ENCODE measurements at regions not wholly inside any gene's neighbourhood (a gene's known extent, or its start where the extent isn't known, plus 50 kb on each side); places are given as distances from the start of the nearest gene placed in this dataset.

- Mint-ChIP-seq H3K9me3 (peaks cover 5 to 6% of the 10 kb centered on the region in 2 donors), H3K4me3 (no peak overlapping the region), H3K4me1 (no peaks in the 10 kb centered on the region), H3K27me3 (no peaks in the 10 kb centered on the region), H3K27ac (no peak overlapping the region), H3K36me3 (no peaks in the 10 kb centered on the region)
- DNase-seq: no peak
- ATAC-seq (replicated peaks): no peak
Observed at GRCh38 chr9:16043756-16044578, 491.1 kb downstream of the CCDC171 start.

GRCh38 chr9:16044579-16044881, 491.7 kb downstream of the CCDC171 start:
- no peak for DNase-seq
- ATAC-seq (replicated peaks): no peak
- H3K36me3 Mint-ChIP-seq: no peaks in the 10 kb centered on the region

GRCh38 chr9:16045651-16046280, 492.9 kb downstream of the CCDC171 start:
- H3K27me3 Mint-ChIP-seq: no peaks in the 10 kb centered on the region

More at GRCh38 chr9:16044579-16044881, 491.7 kb downstream of the CCDC171 start:
- no peaks in the 10 kb centered on the region for H3K27me3 Mint-ChIP-seq
- no peak overlapping the region for H3K27ac Mint-ChIP-seq
- H3K4me1 Mint-ChIP-seq: no peaks in the 10 kb centered on the region
- peaks cover 5% of the 10 kb centered on the region in 2 donors for H3K9me3 Mint-ChIP-seq
- no peak overlapping the region for H3K4me3 Mint-ChIP-seq

GRCh38 chr9:16046713-16047112, 493.9 kb downstream of the CCDC171 start:
- Mint-ChIP-seq H3K9me3 (peaks cover 3 to 5% of the 10 kb centered on the region in 2 donors), H3K27ac (no peak overlapping the region), H3K36me3 (no peaks in the 10 kb centered on the region), H3K27me3 (no peaks in the 10 kb centered on the region), H3K4me1 (no peaks in the 10 kb centered on the region), H3K4me3 (no peak overlapping the region)
- DNase-seq (no peak), ATAC-seq (replicated peaks) (no peak)

More at GRCh38 chr9:16045651-16046280, 492.9 kb downstream of the CCDC171 start:
- Mint-ChIP-seq H3K4me1 (no peaks in the 10 kb centered on the region), H3K9me3 (peaks cover 3 to 5% of the 10 kb centered on the region in 2 donors), H3K27ac (no peak overlapping the region), H3K36me3 (no peaks in the 10 kb centered on the region), H3K4me3 (no peak overlapping the region)
- no peak for ATAC-seq (replicated peaks)
- DNase-seq: no peak

GRCh38 chr9:16048129-16048528, 495.3 kb downstream of the CCDC171 start:
- Mint-ChIP-seq H3K9me3 (peaks cover 5% of the 10 kb centered on the region in 2 donors), H3K27me3 (no peaks in the 10 kb centered on the region), H3K4me3 (no peak overlapping the region), H3K36me3 (no peaks in the 10 kb centered on the region), H3K4me1 (no peaks in the 10 kb centered on the region), H3K27ac (no peak overlapping the region)
- no peak for ATAC-seq (replicated peaks)
- DNase-seq: no peak

- no peaks in the 10 kb centered on the region for H3K36me3 Mint-ChIP-seq
- H3K27me3 Mint-ChIP-seq: no peaks in the 10 kb centered on the region
- no peak overlapping the region for H3K27ac Mint-ChIP-seq
- H3K4me1 Mint-ChIP-seq: no peaks in the 10 kb centered on the region
- H3K9me3 Mint-ChIP-seq: peaks cover 2 to 3% of the 10 kb centered on the region in 2 donors
- DNase-seq: no peak
- ATAC-seq (replicated peaks): no peak
- H3K4me3 Mint-ChIP-seq: no peak overlapping the region
Observed at GRCh38 chr9:16052146-16052545, 499.3 kb downstream of the CCDC171 start.

DNA sequence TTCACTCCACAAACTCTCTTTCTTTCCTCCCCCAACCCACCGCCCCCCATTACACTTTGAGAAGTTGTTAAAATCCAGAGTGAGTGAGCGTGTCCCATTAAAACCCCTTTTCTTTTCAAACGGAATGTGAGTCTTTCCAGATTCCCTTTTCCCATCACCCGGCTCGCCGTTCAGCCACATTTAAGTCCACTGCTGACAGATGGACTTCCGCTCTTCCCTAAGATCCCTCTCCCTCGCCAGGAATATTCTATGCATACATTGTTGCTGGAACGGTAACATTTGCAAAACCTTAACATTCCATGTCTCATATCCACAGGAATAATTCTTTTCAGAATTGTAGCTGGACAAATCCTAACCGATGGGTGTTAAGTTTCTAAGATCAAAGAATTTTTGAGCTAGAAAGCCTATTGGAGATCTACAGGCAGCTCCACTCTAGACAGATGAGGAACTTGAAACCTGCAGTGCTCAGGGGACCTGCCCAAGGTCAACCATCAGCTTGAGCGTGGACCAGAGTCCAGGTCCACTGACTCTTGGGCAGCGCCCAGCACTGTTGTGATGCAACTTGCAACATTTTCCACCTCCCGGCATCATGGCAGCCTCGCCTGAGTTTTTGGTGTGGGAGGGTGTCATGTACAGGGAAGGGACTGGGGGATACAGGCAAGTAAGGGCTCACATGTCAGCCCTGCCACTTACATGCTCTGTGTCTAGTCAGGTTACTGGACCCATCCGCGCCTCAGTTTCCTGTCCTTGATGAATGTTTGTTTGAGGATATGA, 500.1 kb downstream of the CCDC171 start:
- no peak overlapping the region for H3K4me3 Mint-ChIP-seq

DNA sequence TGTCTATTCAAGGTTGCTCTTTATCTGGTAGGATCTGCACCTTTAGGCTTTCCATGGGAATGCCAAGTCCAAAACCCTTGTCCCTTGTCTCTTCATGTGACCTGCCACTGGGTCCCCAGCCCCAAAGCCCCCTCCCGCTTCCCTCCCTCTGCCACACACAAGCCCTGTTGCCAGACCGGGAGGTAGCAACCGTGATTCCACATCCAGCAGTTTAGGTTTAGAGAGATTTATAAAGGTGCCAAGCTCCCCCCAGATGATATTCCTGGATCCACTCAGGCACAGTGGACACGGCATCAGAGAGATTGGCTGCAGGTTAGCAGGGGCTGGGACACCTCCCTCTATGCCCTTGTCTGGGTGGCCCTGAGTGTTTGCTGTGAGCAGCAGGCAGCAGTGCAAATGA, 504.7 kb downstream of the CCDC171 start:
- ATAC-seq (replicated peaks): no peak
- Mint-ChIP-seq H3K4me1 (peaks cover 4 to 12% of the 10 kb centered on the region in 2 donors), H3K27me3 (no peaks in the 10 kb centered on the region), H3K36me3 (no peaks in the 10 kb centered on the region), H3K9me3 (peaks cover 0 to 2% of the 10 kb centered on the region in 2 donors), H3K27ac (no peak overlapping the region), H3K4me3 (no peak overlapping the region)
- DNase-seq: no peak

More for the DNA sequence above, 500.1 kb downstream of the CCDC171 start:
- ATAC-seq (replicated peaks): no peak
- Mint-ChIP-seq H3K9me3 (peaks cover 0 to 2% of the 10 kb centered on the region in 2 donors), H3K36me3 (no peaks in the 10 kb centered on the region), H3K27me3 (no peaks in the 10 kb centered on the region), H3K27ac (no peak overlapping the region), H3K4me1 (no peaks in the 10 kb centered on the region)
- no peak for DNase-seq

- H3K4me1 Mint-ChIP-seq: peaks cover 4 to 12% of the 10 kb centered on the region in 2 donors
- H3K9me3 Mint-ChIP-seq: no peaks in the 10 kb centered on the region
- H3K27ac Mint-ChIP-seq: no peak overlapping the region
- H3K36me3 Mint-ChIP-seq: no peaks in the 10 kb centered on the region
- no peak overlapping the region for H3K4me3 Mint-ChIP-seq
- no peaks in the 10 kb centered on the region for H3K27me3 Mint-ChIP-seq
- DNase-seq: no peak
- ATAC-seq (replicated peaks): no peak
Observed at GRCh38 chr9:16058131-16058549, 505.3 kb downstream of the CCDC171 start.

- ATAC-seq (replicated peaks): peak; percentile 81 to 82
- no peaks in the 10 kb centered on the region for H3K36me3 Mint-ChIP-seq
- no peak overlapping the region for H3K4me3 Mint-ChIP-seq
Observed at GRCh38 chr9:16060436-16061129, 507.7 kb downstream of the CCDC171 start.

GRCh38 chr9:16062542-16063240, 509.8 kb downstream of the CCDC171 start:
- Mint-ChIP-seq H3K4me3 (no peak overlapping the region), H3K27ac (no peak overlapping the region), H3K27me3 (no peaks in the 10 kb centered on the region), H3K36me3 (no peaks in the 10 kb centered on the region), H3K9me3 (peaks cover 1 to 3% of the 10 kb centered on the region in 2 donors), H3K4me1 (peaks cover 4 to 12% of the 10 kb centered on the region in 2 donors)
- ATAC-seq (replicated peaks): peak in 1 of 2 donors; percentile 24
- no peak for DNase-seq

More at GRCh38 chr9:16060436-16061129, 507.7 kb downstream of the CCDC171 start:
- Mint-ChIP-seq H3K9me3 (peaks cover 0 to 3% of the 10 kb centered on the region in 2 donors), H3K27ac (no peak overlapping the region), H3K4me1 (peaks cover 4 to 12% of the 10 kb centered on the region in 2 donors), H3K27me3 (no peaks in the 10 kb centered on the region)
- DNase-seq: peak; percentile 18

DNA sequence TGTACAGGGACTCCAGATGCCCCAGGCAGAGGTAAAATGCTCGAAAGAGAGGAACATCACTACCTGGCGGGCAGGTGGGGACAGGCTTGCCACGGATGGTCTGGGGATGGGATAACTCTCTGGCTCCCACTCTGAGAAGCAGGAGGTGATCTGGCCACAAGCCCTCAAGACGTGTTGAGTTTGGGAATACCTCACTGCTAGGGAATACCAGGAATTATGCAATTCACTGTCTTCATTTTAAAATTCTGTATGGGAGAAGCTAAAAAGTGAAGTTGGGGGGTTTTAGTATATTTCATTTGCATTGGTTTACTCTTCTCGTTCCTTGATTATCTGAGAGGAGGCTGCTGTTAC, 510.4 kb downstream of the CCDC171 start:
- no peak for DNase-seq
- no peak overlapping the region for H3K27ac Mint-ChIP-seq
- H3K4me1 Mint-ChIP-seq: peaks cover 4 to 12% of the 10 kb centered on the region in 2 donors
- no peaks in the 10 kb centered on the region for H3K27me3 Mint-ChIP-seq
- no peak for ATAC-seq (replicated peaks)
- peaks cover 2 to 3% of the 10 kb centered on the region in 2 donors for H3K9me3 Mint-ChIP-seq
- H3K4me3 Mint-ChIP-seq: no peak overlapping the region
- no peaks in the 10 kb centered on the region for H3K36me3 Mint-ChIP-seq

- Mint-ChIP-seq H3K27ac (no peak overlapping the region), H3K9me3 (peaks cover 5 to 7% of the 10 kb centered on the region in 2 donors), H3K4me3 (no peak overlapping the region), H3K27me3 (no peaks in the 10 kb centered on the region), H3K4me1 (peaks cover 4 to 12% of the 10 kb centered on the region in 2 donors), H3K36me3 (no peaks in the 10 kb centered on the region)
- no peak for ATAC-seq (replicated peaks)
- DNase-seq: no peak
Observed at GRCh38 chr9:16064771-16065170, 511.9 kb downstream of the CCDC171 start.
